ENCODE measurements at regions not wholly inside any gene's neighbourhood (a gene's known extent, or its start where the extent isn't known, plus 50 kb on each side); places are given as distances from the start of the nearest gene placed in this dataset.

DNA sequence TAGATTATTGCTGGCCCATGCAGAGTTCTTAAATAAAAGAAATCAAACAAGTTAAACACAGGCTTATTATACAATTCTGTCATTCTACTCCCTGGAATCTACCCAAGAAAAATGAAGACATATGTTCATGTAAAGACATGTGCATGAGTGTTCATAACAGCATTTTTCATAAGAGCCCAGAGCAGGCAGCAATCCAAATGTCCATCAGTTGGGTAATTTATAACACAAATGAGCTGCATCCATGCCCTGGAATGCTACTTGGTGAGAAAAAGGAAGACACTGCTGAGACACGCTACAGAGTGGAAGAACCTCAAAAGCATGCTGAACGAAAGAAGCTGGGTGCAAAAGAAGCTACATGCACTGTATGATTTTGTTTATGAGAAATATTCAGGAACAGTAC lies 342.6 kb downstream of the TCERG1L start:
- TF ChIP-seq POLR2AphosphoS5 (IDR thresholded peaks at IDR 0.05) (no peak), CTCF (IDR thresholded peaks at IDR 0.05) (no peak)
